H1 (cell line): ENCODE measurements at regions not wholly inside any gene's neighbourhood (a gene's known extent, or its start where the extent isn't known, plus 50 kb on each side); places are given as distances from the start of the nearest gene placed in this dataset.

Experiments
- CTCF ChIA-PET: fragments of 300-600 bp; sonication (Branson Sonifier 250); formaldehyde crosslinking; loops from one replicate; lab custom pipeline; 2021; ENCODE audit not compliant: partially characterized antibody; lab: Charles Lee
- POLR2A ChIA-PET: fragments of 300-600 bp; sonication (Branson Sonifier 250); formaldehyde crosslinking; loops from one replicate; lab custom pipeline; 2021; ENCODE audit warnings: inconsistent platforms; ENCODE audit not compliant: partially characterized antibody; lab: Charles Lee
- DNase-seq, 2 experiments: peaks; one replicate each; pipeline versions ENCODE4 v3.0.0 to v3.0.0-alpha.2; 2010 to 2022; ENCODE audit warnings: low spot score in 2 of 2, low read depth in 1 of 2, mixed read lengths in 1 of 2
- FAIRE-seq: peaks from 2 replicates; lab custom pipeline; 2011; peaks lifted over from hg19 to GRCh38; lab: Jason Lieb, UNC
- H2AFZ ChIP-seq: 2 replicates; pipeline ENCODE4 v1.8.1; 2012; ENCODE audit warnings: low read length, inconsistent platforms
- H2AK5ac ChIP-seq: 2 replicates; pipeline ENCODE4 v1.6.1; 2013; ENCODE audit warnings: low read depth, low read length
- H2BK120ac ChIP-seq: replicated peaks from 2 replicates; pipeline ENCODE3; 2013; ENCODE audit warnings: low read depth, low read length, inconsistent platforms
- H2BK12ac ChIP-seq: 2 replicates; pipeline ENCODE4 v1.6.1; 2013; ENCODE audit warnings: low read depth, low read length
- H2BK15ac ChIP-seq: 2 replicates; pipeline ENCODE4 v1.6.1; 2013; ENCODE audit warnings: low read length
- H2BK20ac ChIP-seq: 2 replicates; pipeline ENCODE4 v1.6.1; 2013; ENCODE audit warnings: low read length
- H2BK5ac ChIP-seq: 2 replicates; pipeline ENCODE4 v1.6.1; 2013; ENCODE audit warnings: low read depth, low read length
- H3K14ac ChIP-seq: 2 replicates; pipeline ENCODE4 v1.6.1; 2013; ENCODE audit warnings: inconsistent platforms; ENCODE audit not compliant: insufficient read length
- H3K18ac ChIP-seq: 2 replicates; pipeline ENCODE4 v1.6.1; 2013; ENCODE audit warnings: low read length; ENCODE audit errors: extremely low read depth
- H3K23ac ChIP-seq: 2 replicates; pipeline ENCODE4 v1.6.1; 2013; ENCODE audit warnings: inconsistent platforms; ENCODE audit not compliant: insufficient read length
- H3K23me2 ChIP-seq: 2 replicates; pipeline ENCODE4 v1.6.1; 2013; ENCODE audit warnings: low read depth, low read length
- H3K27ac ChIP-seq: 2 replicates; pipeline ENCODE4 v1.6.1; 2011; ENCODE audit warnings: low read depth, low read length, inconsistent platforms
- H3K27me3 ChIP-seq, 4 experiments: replicated peaks in 1 of 4; 1 replicate in 1 of 4; 2 replicates in 3 of 4; pipeline versions ENCODE4 v1.6.1 to v1.8.1; 2011 to 2013; ENCODE audit warnings: low read length in 3 of 4, mild to moderate bottlenecking in 3 of 4, inconsistent platforms in 2 of 4, mixed read lengths in 2 of 4, moderate library complexity in 1 of 4; ENCODE audit not compliant: control insufficient read depth in 3 of 4, insufficient read depth in 3 of 4; ENCODE audit errors: extremely low read depth in 1 of 4
- H3K36me3 ChIP-seq, 4 experiments: 2 replicates each; pipeline versions ENCODE4 v1.6.1 to v1.8.1; 2011 to 2013; ENCODE audit warnings: mild to moderate bottlenecking in 4 of 4, low read length in 3 of 4, moderate library complexity in 2 of 4, control low read depth in 1 of 4, inconsistent platforms in 1 of 4; ENCODE audit not compliant: insufficient read depth in 4 of 4, control insufficient read depth in 2 of 4
- H3K4ac ChIP-seq: replicated peaks from 2 replicates; pipeline ENCODE3; 2013; ENCODE audit warnings: low read length, low read depth, mixed read lengths, inconsistent platforms; ENCODE audit not compliant: insufficient read length
- H3K4me1 ChIP-seq, 4 experiments: replicated peaks in 1 of 4; 1 replicate in 1 of 4; 2 replicates in 3 of 4; pipeline versions ENCODE4 v1.6.1 to v1.8.1; 2011 to 2013; ENCODE audit warnings: low read length in 3 of 4, inconsistent platforms in 2 of 4, mixed read lengths in 1 of 4; ENCODE audit not compliant: insufficient read depth in 4 of 4, control insufficient read depth in 3 of 4
- H3K4me2 ChIP-seq, 2 experiments: 2 replicates each; pipeline versions ENCODE4 v1.6.1 to v1.8.1; 2011 to 2013; ENCODE audit warnings: low read depth in 2 of 2, low read length in 2 of 2, control low read depth in 1 of 2, inconsistent platforms in 1 of 2, mild to moderate bottlenecking in 1 of 2; ENCODE audit not compliant: insufficient read depth in 1 of 2
- H3K4me3 ChIP-seq, 4 experiments: fragments of 200-600, 300-600 bp in 1 of 4; sonication (generic), shearing (Covaris generic), sonication (Bioruptor Twin) in 1 of 4; 2 replicates each; pipeline versions ENCODE4 v1.5.1 to v1.8.1; 2011 to 2016; ENCODE audit warnings: low read length in 4 of 4, low read depth in 3 of 4, control low read depth in 2 of 4, inconsistent platforms in 2 of 4, mild to moderate bottlenecking in 2 of 4, mixed read lengths in 1 of 4, moderate library complexity in 1 of 4; ENCODE audit not compliant: insufficient read depth in 2 of 4; ENCODE audit errors: extremely low read depth in 1 of 4
- H3K56ac ChIP-seq: replicated peaks from 2 replicates; pipeline ENCODE3; 2013; ENCODE audit warnings: low read depth, mild to moderate bottlenecking, mixed read lengths, low read length, inconsistent platforms; ENCODE audit not compliant: insufficient read length
- H3K79me1 ChIP-seq: 2 replicates; pipeline ENCODE4 v1.6.1; 2013; ENCODE audit warnings: low read depth, low read length, control low read depth
- H3K79me2 ChIP-seq, 2 experiments: 2 replicates each; pipeline versions ENCODE4 v1.6.1 to v1.8.1; 2012 to 2013; ENCODE audit warnings: low read length in 2 of 2, mild to moderate bottlenecking in 2 of 2, inconsistent platforms in 1 of 2; ENCODE audit not compliant: insufficient read depth in 2 of 2, control insufficient read depth in 1 of 2
- H3K9ac ChIP-seq, 4 experiments: replicated peaks in 1 of 4; 1 replicate in 1 of 4; 2 replicates in 3 of 4; pipeline versions ENCODE4 v1.6.1 to v1.8.1; 2011 to 2013; ENCODE audit warnings: low read depth in 3 of 4, low read length in 3 of 4, control low read depth in 2 of 4, mild to moderate bottlenecking in 2 of 4, moderate library complexity in 2 of 4, inconsistent platforms in 1 of 4; ENCODE audit errors: extremely low read depth in 1 of 4
- H3K9me3 ChIP-seq, 2 experiments: 2 replicates each; pipeline versions ENCODE4 v1.6.1 to v1.8.1; 2012 to 2013; ENCODE audit warnings: mild to moderate bottlenecking in 2 of 2, moderate library complexity in 2 of 2, control low read depth in 1 of 2, inconsistent platforms in 1 of 2, low read depth in 1 of 2, low read length in 1 of 2, mixed read lengths in 1 of 2; ENCODE audit not compliant: insufficient read depth in 2 of 2
- H4K20me1 ChIP-seq, 2 experiments: replicated peaks in 1 of 2; 2 replicates each; pipeline versions ENCODE3 to v1.8.1; 2011 to 2013; ENCODE audit warnings: inconsistent platforms in 2 of 2, low read length in 2 of 2, mild to moderate bottlenecking in 1 of 2; ENCODE audit not compliant: insufficient read depth in 2 of 2, control insufficient read depth in 1 of 2
- H4K5ac ChIP-seq: 2 replicates; pipeline ENCODE4 v1.6.1; 2013; ENCODE audit warnings: low read length, low read depth, mixed read lengths, inconsistent platforms; ENCODE audit not compliant: insufficient read length
- H4K8ac ChIP-seq: 2 replicates; pipeline ENCODE4 v1.8.0; 2013; ENCODE audit warnings: mild to moderate bottlenecking, moderate library complexity, low read length, inconsistent platforms; ENCODE audit not compliant: insufficient read depth; ENCODE audit errors: extremely low read depth
- H4K91ac ChIP-seq: replicated peaks from 2 replicates; pipeline ENCODE3; 2013; ENCODE audit warnings: low read length, mixed read lengths, inconsistent platforms; ENCODE audit not compliant: insufficient read length
- CEBPB ChIP-seq: IDR thresholded peaks from 2 replicates; pipeline ENCODE4 v1.6.1; 2012; ENCODE audit warnings: low read depth, low read length
- EGR1 ChIP-seq: IDR thresholded peaks from 2 replicates; pipeline ENCODE4 v1.6.1; 2011; ENCODE audit warnings: low read depth, low read length, borderline replicate concordance
- KDM1A ChIP-seq: fragments of 200-600, 300-600 bp; sonication (generic); IDR thresholded peaks from 2 replicates; pipeline ENCODE4 v1.7.1; 2016; ENCODE audit warnings: mild to moderate bottlenecking, low read length, borderline replicate concordance
- POU5F1 ChIP-seq: IDR thresholded peaks from 2 replicates; pipeline ENCODE4 v1.6.1; 2011; ENCODE audit warnings: low read depth, mild to moderate bottlenecking, low read length, moderate library complexity
- SIX5 ChIP-seq: IDR thresholded peaks from 2 replicates; pipeline ENCODE4 v1.6.1; 2011; ENCODE audit warnings: mild to moderate bottlenecking, low read depth, low read length
- SP2 ChIP-seq: IDR thresholded peaks from 2 replicates; pipeline ENCODE4 v1.6.1; 2012; ENCODE audit warnings: mild to moderate bottlenecking, low read length, inconsistent platforms
- WGBS, 2 experiments: shearing (Covaris generic) in 1 of 2; methylation state at CpG; one replicate each; pipeline versions ENCODE4 v1.1.6 to v1.1.7; 2013 to 2015; ENCODE audit warnings: low lambda C conversion rate in 2 of 2, mixed read lengths in 2 of 2, inconsistent platforms in 1 of 2, low coverage in 1 of 2, missing lambda C conversion rate in 1 of 2; ENCODE audit not compliant: insufficient replicate concordance in 2 of 2, insufficient coverage in 1 of 2, insufficient read length in 1 of 2; ENCODE audit errors: extremely low coverage in 1 of 2, missing lambda C conversion rate in 1 of 2; 5-methylcytosine and 5-hydroxymethylcytosine counted together
- TF ChIP-seq, protein P1 (sequence below): IDR thresholded peaks from 2 replicates; pipeline ENCODE4 v1.6.1; 2012; ENCODE audit warnings: inconsistent platforms

GRCh38 chr9:82356871-82357270, 368.3 kb downstream of the SPATA31D1 start:
- Histone ChIP-seq H3K9me3 (no peaks in the 10 kb centered on the region), H4K5ac (no peak overlapping the region), H3K9ac (no peak overlapping the region), H3K14ac (no peak overlapping the region), H2BK12ac (no peak overlapping the region), H3K4me3 (no peak overlapping the region), H3K18ac (no peak overlapping the region), H3K4ac (no peak overlapping the region), H4K91ac (no peak overlapping the region), H3K79me2 (no peaks in the 10 kb centered on the region), H3K79me1 (no peaks in the 10 kb centered on the region), H3K27ac (no peak overlapping the region), H3K23ac (no peak overlapping the region), H2BK15ac (peak overlapping the region; percentile 50; the same call in 1 of the 2 replicates), H2AK5ac (no peak overlapping the region), H3K4me2 (no peak overlapping the region), H3K36me3 (no peaks in the 10 kb centered on the region), H4K8ac (no peak overlapping the region), H3K27me3 (no peaks in the 10 kb centered on the region), H3K4me1 (no peaks in the 10 kb centered on the region), H2BK20ac (no peak overlapping the region), H2AFZ (0 out of 2 replicates have a peak overlapping the region, but pooled peaks have one; percentile 23), H4K20me1 (no peaks in the 10 kb centered on the region), H2BK120ac (no peak overlapping the region), H2BK5ac (no peak overlapping the region), H3K56ac (no peak overlapping the region), H3K23me2 (no peaks in the 10 kb centered on the region)
- DNase-seq (no peak), FAIRE-seq (no peak)
- POLR2A ChIA-PET: no interaction called here
- CTCF ChIA-PET: interaction anchor here (0.6 kb wide), 1 partner anchor 14 kb away, joined by 3 read pairs; no protein-coding TSS in a partner anchor
- TF ChIP-seq, protein P1, sequence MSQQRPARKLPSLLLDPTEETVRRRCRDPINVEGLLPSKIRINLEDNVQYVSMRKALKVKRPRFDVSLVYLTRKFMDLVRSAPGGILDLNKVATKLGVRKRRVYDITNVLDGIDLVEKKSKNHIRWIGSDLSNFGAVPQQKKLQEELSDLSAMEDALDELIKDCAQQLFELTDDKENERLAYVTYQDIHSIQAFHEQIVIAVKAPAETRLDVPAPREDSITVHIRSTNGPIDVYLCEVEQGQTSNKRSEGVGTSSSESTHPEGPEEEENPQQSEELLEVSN: no peak
- no peak for TF ChIP-seq KDM1A
- TF ChIP-seq POU5F1: no peak
- no peak for TF ChIP-seq EGR1
- TF ChIP-seq SIX5: no peak
- TF ChIP-seq CEBPB: no peak
- TF ChIP-seq SP2: no peak
- whole genome bisulfite sequencing, 2 experiments: 78% methylated on average over 2 of the region's 2 CpGs; no CpG with 5 or more reads in 1 of the 2 experiments
